Thyroid gland (tissue), 4 donors: ENCODE measurements at regions not wholly inside any gene's neighbourhood (a gene's known extent, or its start where the extent isn't known, plus 50 kb on each side); places are given as distances from the start of the nearest gene placed in this dataset.

Experiments used
- DNase-seq, 2 donors: peaks; one replicate each; pipeline ENCODE4 v3.0.0-alpha.2; 2019
- H3K27ac ChIP-seq, 3 donors: fragments of 200-600 bp; sonication (generic); 1 replicate in 2 of 3; 2 replicates in 1 of 3; pipeline ENCODE4 v1.5.1; 2016 to 2019; ENCODE audit warnings: mild to moderate bottlenecking in 1 of 3, moderate library complexity in 1 of 3
- H3K27me3 ChIP-seq: fragments of 200-600 bp; sonication (generic); one replicate; pipeline ENCODE4 v1.5.1; 2019
- H3K36me3 ChIP-seq, 2 donors: fragments of 200-600 bp; sonication (generic); one replicate each; pipeline ENCODE4 v1.5.1; 2016 to 2019
- H3K4me1 ChIP-seq, 2 donors: fragments of 200-600 bp; sonication (generic); one replicate each; pipeline ENCODE4 v1.5.1; 2017 to 2019
- H3K4me3 ChIP-seq, 3 donors: fragments of 200-600 bp; sonication (generic); replicated peaks in 1 of 3; 1 replicate in 2 of 3; 2 replicates in 1 of 3; pipeline ENCODE4 v1.5.1; 2016; ENCODE audit warnings: mild to moderate bottlenecking in 1 of 3
- H3K9me3 ChIP-seq: fragments of 200-600 bp; sonication (generic); one replicate; pipeline ENCODE4 v1.5.1; 2017
- CTCF ChIP-seq, 6 experiments: fragments of 200-600 bp in 3 of 6; fragments of 450-650 bp in 3 of 6; sonication (generic) in 3 of 6; IDR thresholded peaks; one replicate each; pipeline ENCODE4 v1.5.1; 2016 to 2019; ENCODE audit warnings: antibody characterized with exemption in 6 of 6, mild to moderate bottlenecking in 2 of 6, inconsistent platforms in 1 of 6, moderate library complexity in 1 of 6
- POLR2A ChIP-seq, 2 donors: fragments of 450-650 bp; IDR thresholded peaks; one replicate each; pipeline ENCODE4 v1.6.1; 2017; ENCODE audit warnings: antibody characterized with exemption in 2 of 2, mild to moderate bottlenecking in 2 of 2, moderate library complexity in 1 of 2
- WGBS, 2 donors: methylation state at CpG; one replicate each; pipeline ENCODE4 v1.1.5; 2017; 5-methylcytosine and 5-hydroxymethylcytosine counted together
- intact Hi-C: fragments of 100-400 bp; cut with DNase I; formaldehyde crosslinking; loops from one replicate; pipeline ENCODE4 v1.15.1; 2023

DNA sequence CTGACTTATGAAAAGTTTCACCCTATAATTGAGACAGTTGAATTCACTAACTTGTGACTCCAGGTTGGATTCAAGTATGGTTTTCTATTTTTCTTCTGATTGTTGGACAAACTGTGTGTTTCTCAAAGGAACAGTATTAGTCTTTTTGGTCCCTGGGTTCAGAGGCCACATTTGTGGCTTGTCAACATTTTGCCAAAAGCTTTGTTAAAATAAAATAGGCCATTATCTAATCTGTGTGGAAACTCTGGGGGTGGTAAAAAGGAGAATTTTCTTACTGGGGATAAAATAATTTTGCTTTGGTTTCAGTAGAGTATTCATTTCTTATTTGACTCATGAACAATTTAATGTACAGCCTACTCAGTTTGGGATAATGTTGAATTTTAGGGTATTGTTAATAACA is 166.3 kb downstream of the TMEM167A start:
- TF ChIP-seq CTCF (IDR thresholded peaks at IDR 0.05) (no peak), POLR2A (IDR thresholded peaks at IDR 0.05) (no peak)
- Histone ChIP-seq H3K36me3 (no peaks in the 10 kb centered on the region), H3K9me3 (no peaks in the 10 kb centered on the region), H3K4me3 (no peak overlapping the region), H3K4me1 (no peaks in the 10 kb centered on the region), H3K27me3 (no peaks in the 10 kb centered on the region), H3K27ac (no peak overlapping the region)
- intact Hi-C loops: no loop called here
- DNase-seq: no peak

DNA sequence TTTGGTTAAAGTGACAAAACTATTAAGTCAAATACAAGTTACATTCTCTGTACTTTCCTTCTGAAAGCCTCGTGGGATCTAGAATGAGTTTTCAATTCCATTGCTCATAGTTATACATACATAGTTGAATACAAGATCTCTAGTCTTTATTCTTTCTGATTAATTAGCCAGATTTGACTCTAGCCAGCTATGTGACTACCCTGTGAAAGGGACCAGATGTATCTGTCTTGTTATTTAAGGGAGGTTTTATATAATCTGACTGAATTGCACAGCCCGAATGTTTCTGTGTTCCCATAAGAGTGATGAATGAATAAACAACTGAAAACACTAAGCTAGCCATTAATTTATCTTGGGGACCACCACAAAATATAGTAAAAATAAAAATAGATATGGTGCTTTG is 166.7 kb downstream of the TMEM167A start:
- no peak for TF ChIP-seq POLR2A (IDR thresholded peaks at IDR 0.05)
- no peak for TF ChIP-seq CTCF (IDR thresholded peaks at IDR 0.05)
- Histone ChIP-seq H3K27me3 (no peaks in the 10 kb centered on the region), H3K27ac (no peak overlapping the region), H3K36me3 (no peaks in the 10 kb centered on the region), H3K4me3 (no peak overlapping the region), H3K9me3 (no peaks in the 10 kb centered on the region), H3K4me1 (no peaks in the 10 kb centered on the region)
- WGBS, 2 donors: 76 to 77% methylated on average over 2 of the region's 2 CpGs
- DNase-seq: no peak
- intact Hi-C loops: no loop called here

DNA sequence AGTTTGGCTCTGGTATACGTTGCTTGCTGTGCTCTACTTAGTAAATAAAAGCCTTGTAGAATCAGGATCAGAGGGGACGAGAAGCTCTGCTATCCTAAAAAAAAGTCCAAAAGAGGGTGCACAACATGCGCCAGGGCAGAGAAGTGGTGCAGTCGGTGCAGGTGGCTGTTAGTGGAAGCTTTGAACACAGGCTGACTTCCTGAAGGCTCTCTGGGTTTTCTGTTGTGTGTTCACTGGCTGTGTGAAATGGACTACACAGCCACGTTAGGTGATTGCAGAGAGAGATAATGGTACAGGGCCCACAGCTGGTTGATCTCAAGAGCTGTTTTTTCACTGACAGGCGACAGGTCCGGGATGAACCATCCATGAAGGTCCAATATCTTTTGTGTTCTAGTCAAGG is 167.4 kb downstream of the TMEM167A start:
- no peaks in the 10 kb centered on the region for H3K36me3 ChIP-seq
- no peak overlapping the region for H3K27ac ChIP-seq
- WGBS, 2 donors: 69 to 77% methylated on average over 7 of the region's 7 CpGs
- DNase-seq: no peak
- no peak overlapping the region for H3K4me3 ChIP-seq
- no peaks in the 10 kb centered on the region for H3K4me1 ChIP-seq
- H3K9me3 ChIP-seq: no peaks in the 10 kb centered on the region
- TF ChIP-seq CTCF (IDR thresholded peaks at IDR 0.05): no peak
- TF ChIP-seq POLR2A (IDR thresholded peaks at IDR 0.05): no peak
- no peaks in the 10 kb centered on the region for H3K27me3 ChIP-seq
- intact Hi-C loops: no loop called here

GRCh38 chr5:82905986-82906385 is 171.2 kb downstream of the TMEM167A start:
- DNase-seq: no peak
- intact Hi-C loops: no loop called here

GRCh38 chr5:82901281-82901888 is 175.8 kb downstream of the TMEM167A start:
- H3K9me3 ChIP-seq: no peaks in the 10 kb centered on the region
- no peak overlapping the region for H3K27ac ChIP-seq
- H3K27me3 ChIP-seq: no peaks in the 10 kb centered on the region
- no peaks in the 10 kb centered on the region for H3K4me1 ChIP-seq
- TF ChIP-seq CTCF (IDR thresholded peaks at IDR 0.05) (no peak), POLR2A (IDR thresholded peaks at IDR 0.05) (no peak)
- intact Hi-C loops: no loop called here
- WGBS, 2 donors: 94 to 96% methylated on average over 1 of the region's 1 CpG
- H3K4me3 ChIP-seq: no peak overlapping the region
- no peaks in the 10 kb centered on the region for H3K36me3 ChIP-seq
- DNase-seq: no peak

More at GRCh38 chr5:82905986-82906385, 171.2 kb downstream of the TMEM167A start:
- H3K4me3 ChIP-seq: no peak overlapping the region
- WGBS, 2 donors: 58 to 60% methylated on average over 2 of the region's 2 CpGs
- no peak overlapping the region for H3K27ac ChIP-seq
- H3K36me3 ChIP-seq: no peaks in the 10 kb centered on the region
- no peaks in the 10 kb centered on the region for H3K4me1 ChIP-seq
- H3K27me3 ChIP-seq: no peaks in the 10 kb centered on the region
- no peak for TF ChIP-seq POLR2A (IDR thresholded peaks at IDR 0.05)
- TF ChIP-seq CTCF (IDR thresholded peaks at IDR 0.05): no peak
- no peaks in the 10 kb centered on the region for H3K9me3 ChIP-seq
